ENCODE measurements at regions not wholly inside any gene's neighbourhood (a gene's known extent, or its start where the extent isn't known, plus 50 kb on each side); places are given as distances from the start of the nearest gene placed in this dataset.
"Not testable (repeated sequence)": the region's sequence is repeated elsewhere in the genome, so short reads cannot be mapped to it uniquely, and the experiment has no call there.

GRCh38 chr2:91523751-91524150, 2832.3 kb downstream of the RPIA start:
- TF ChIP-seq CTCF (conservative IDR thresholded peaks at IDR 0.05 in 1 of 2, IDR thresholded peaks at IDR 0.05 in 1 of 2; ENCODE audit: extremely low read depth in 1 of 2, insufficient read depth in 1 of 2, low read depth in 1 of 2, low read length in 2 of 2); EZH2 (IDR thresholded peaks at IDR 0.05; ENCODE audit: borderline replicate concordance, low read length): not testable (repeated sequence)

All from mammary epithelial cell (primary cell).